Hepatocyte (in vitro differentiated cells): ENCODE measurements at regions not wholly inside any gene's neighbourhood (a gene's known extent, or its start where the extent isn't known, plus 50 kb on each side); places are given as distances from the start of the nearest gene placed in this dataset.
A peak's percentile ranks its signal among the peaks of the same experiment; 100 is the strongest.

Source experiments
- DNase-seq: peaks from one replicate; pipeline ENCODE4 v3.0.0-alpha.2; 2016; ENCODE audit warnings: low spot score
- H2AFZ ChIP-seq: fragments of 200-600 bp; sonication (generic); 2 replicates; pipeline ENCODE4 v1.6.0; 2016; ENCODE audit warnings: antibody characterized with exemption, mild to moderate bottlenecking
- H3K27ac ChIP-seq: fragments of 200-600 bp; sonication (generic); 2 replicates; pipeline ENCODE4 v1.5.1; 2016; ENCODE audit warnings: mild to moderate bottlenecking
- H3K27me3 ChIP-seq: fragments of 200-600 bp; sonication (generic); 2 replicates; pipeline ENCODE4 v1.6.1; 2016
- H3K36me3 ChIP-seq: fragments of 200-600 bp; sonication (generic); replicated peaks from 2 replicates; pipeline ENCODE4 v1.5.1; 2016; ENCODE audit warnings: low read depth; ENCODE audit not compliant: insufficient read depth
- H3K4me1 ChIP-seq: fragments of 200-600 bp; sonication (generic); 2 replicates; pipeline ENCODE4 v1.5.1; 2016; ENCODE audit warnings: mild to moderate bottlenecking, moderate library complexity; ENCODE audit not compliant: insufficient read depth
- H3K4me2 ChIP-seq: fragments of 200-600 bp; sonication (generic); 2 replicates; pipeline ENCODE4 v1.6.0; 2016
- H3K4me3 ChIP-seq: fragments of 200-600 bp; sonication (generic); 2 replicates; pipeline ENCODE4 v1.5.1; 2016; ENCODE audit warnings: mild to moderate bottlenecking
- H3K79me2 ChIP-seq: fragments of 200-600 bp; sonication (generic); 2 replicates; pipeline ENCODE4 v1.6.0; 2017; ENCODE audit warnings: mild to moderate bottlenecking
- H3K9me2 ChIP-seq: fragments of 200-600 bp; sonication (generic); replicated peaks from 2 replicates; pipeline ENCODE4 v1.6.0; 2017; ENCODE audit warnings: mild to moderate bottlenecking; ENCODE audit not compliant: insufficient read depth
- H3K9me3 ChIP-seq: fragments of 200-600 bp; sonication (generic); 2 replicates; pipeline ENCODE4 v1.5.1; 2016; ENCODE audit warnings: low read depth, mild to moderate bottlenecking
- H4K20me1 ChIP-seq: fragments of 200-600 bp; sonication (generic); 2 replicates; pipeline ENCODE4 v1.6.0; 2016; ENCODE audit warnings: mild to moderate bottlenecking; ENCODE audit not compliant: insufficient read depth, poor library complexity, severe bottlenecking
- CTCF ChIP-seq: fragments of 200-600 bp; sonication (generic); IDR thresholded peaks from 2 replicates; pipeline ENCODE4 v1.5.1; 2016; ENCODE audit warnings: antibody characterized with exemption, mild to moderate bottlenecking; ENCODE audit not compliant: poor library complexity
- EZH2 ChIP-seq: fragments of 200-600 bp; sonication (generic); IDR thresholded peaks from 2 replicates; pipeline ENCODE4 v1.6.1; 2016; ENCODE audit warnings: antibody characterized with exemption, mild to moderate bottlenecking, borderline replicate concordance
- EZH2phosphoT487 ChIP-seq: fragments of 200-600 bp; sonication (generic); IDR thresholded peaks from one replicate; pipeline ENCODE4 v1.6.1; 2018; ENCODE audit warnings: antibody characterized with exemption, mild to moderate bottlenecking, low read depth, moderate library complexity; ENCODE audit not compliant: unreplicated experiment, severe bottlenecking
- WGBS: methylation state at CpG from one replicate; pipeline ENCODE4 v1.1.6; 2016; ENCODE audit warnings: low lambda C conversion rate; ENCODE audit errors: missing lambda C conversion rate; 5-methylcytosine and 5-hydroxymethylcytosine counted together

- Histone ChIP-seq H3K36me3 (no peaks in the 10 kb centered on the region), H3K9me3 (no peaks in the 10 kb centered on the region), H3K4me2 (no peak overlapping the region), H2AFZ (no peak overlapping the region), H3K79me2 (no peaks in the 10 kb centered on the region), H3K27ac (no peak overlapping the region), H3K27me3 (no peaks in the 10 kb centered on the region), H3K4me3 (no peak overlapping the region), H4K20me1 (no peaks in the 10 kb centered on the region), H3K4me1 (peaks cover 2% of the 10 kb centered on the region), H3K9me2 (no peaks in the 10 kb centered on the region)
- TF ChIP-seq EZH2 (no peak), CTCF (no peak), EZH2phosphoT487 (no peak)
- 79% methylated on average over 4 of the region's 4 CpGs for WGBS
- DNase-seq, result no peak
These were observed 564.0 kb upstream of the ACO1 start for GRCh38 chr9:31820426-31820825.

DNA sequence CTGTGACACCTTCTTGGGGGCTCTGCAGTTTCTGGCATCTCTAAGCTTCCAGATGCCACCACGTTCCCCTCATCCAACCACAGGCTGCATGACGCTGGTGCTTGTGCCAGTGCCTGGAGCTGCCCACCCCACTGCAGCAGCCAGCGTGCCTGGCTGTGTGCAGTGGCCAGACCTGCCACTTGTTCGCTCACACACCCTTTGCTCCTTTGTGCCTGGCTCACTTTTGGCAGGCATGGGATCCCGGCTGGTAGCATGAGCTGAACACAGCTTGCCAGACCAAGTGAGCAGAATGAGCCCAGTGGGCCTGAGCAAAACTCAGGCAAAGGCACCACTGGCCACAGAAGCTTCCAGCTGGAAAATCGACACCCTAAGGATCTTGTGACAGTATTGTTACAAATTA lies 562.9 kb upstream of the ACO1 start:
- Histone ChIP-seq H3K36me3 (no peaks in the 10 kb centered on the region), H3K79me2 (no peaks in the 10 kb centered on the region), H3K9me3 (no peaks in the 10 kb centered on the region), H4K20me1 (no peaks in the 10 kb centered on the region), H3K27me3 (no peaks in the 10 kb centered on the region), H3K4me1 (peaks cover 5% of the 10 kb centered on the region), H3K4me3 (no peak overlapping the region), H2AFZ (no peak overlapping the region), H3K9me2 (no peaks in the 10 kb centered on the region), H3K27ac (no peak overlapping the region), H3K4me2 (no peak overlapping the region)
- DNase-seq, result no peak
- WGBS, result 87% methylated on average over 6 of the region's 6 CpGs
- no peak for TF ChIP-seq EZH2phosphoT487
- no peak for TF ChIP-seq EZH2
- TF ChIP-seq CTCF, result no peak

GRCh38 chr9:31823365-31823764 lies 561.1 kb upstream of the ACO1 start:
- Histone ChIP-seq H3K27ac (no peak overlapping the region), H3K4me1 (peaks cover 5% of the 10 kb centered on the region), H3K4me3 (no peak overlapping the region), H3K27me3 (no peaks in the 10 kb centered on the region), H3K79me2 (no peaks in the 10 kb centered on the region), H3K9me3 (no peaks in the 10 kb centered on the region), H3K36me3 (no peaks in the 10 kb centered on the region), H2AFZ (no peak overlapping the region), H3K4me2 (no peak overlapping the region), H3K9me2 (no peaks in the 10 kb centered on the region), H4K20me1 (no peaks in the 10 kb centered on the region)
- WGBS, result 74% methylated on average over 2 of the region's 2 CpGs
- no peak for TF ChIP-seq EZH2phosphoT487
- no peak for TF ChIP-seq EZH2
- no peak for DNase-seq

- H3K9me3 ChIP-seq, result no peaks in the 10 kb centered on the region
- peak overlapping the region; percentile 28 for H3K27ac ChIP-seq
- no peak overlapping the region for H2AFZ ChIP-seq
- no peak for TF ChIP-seq EZH2phosphoT487
- TF ChIP-seq EZH2, result no peak
- no peak for TF ChIP-seq CTCF
- peak; percentile 66 for DNase-seq
- H3K4me3 ChIP-seq, result no peak overlapping the region
- 60% methylated on average over 2 of the region's 2 CpGs for WGBS
- no peaks in the 10 kb centered on the region for H3K9me2 ChIP-seq
- H3K4me1 ChIP-seq, result peaks cover 5% of the 10 kb centered on the region
- no peak overlapping the region for H3K4me2 ChIP-seq
- H3K79me2 ChIP-seq, result no peaks in the 10 kb centered on the region
- H3K27me3 ChIP-seq, result no peaks in the 10 kb centered on the region
- no peaks in the 10 kb centered on the region for H3K36me3 ChIP-seq
- no peaks in the 10 kb centered on the region for H4K20me1 ChIP-seq
These were observed 559.6 kb upstream of the ACO1 start for GRCh38 chr9:31824860-31825259.
